ENCODE measurements at regions not wholly inside any gene's neighbourhood (a gene's known extent, or its start where the extent isn't known, plus 50 kb on each side); places are given as distances from the start of the nearest gene placed in this dataset.

GRCh38 chr17:13957636-13958035 is 111.7 kb upstream of the COX10 start:
- Histone ChIP-seq H3K27ac (no peak overlapping the region), H2AFZ (no peak overlapping the region), H3K27me3 (ENCODE audit: control insufficient read depth, insufficient read depth, low read length) (no peaks in the 10 kb centered on the region), H3K79me2 (no peaks in the 10 kb centered on the region), H3K9me3 (ENCODE audit: control insufficient read depth, low read length) (no peaks in the 10 kb centered on the region), H3K36me3 (ENCODE audit: control insufficient read depth, insufficient read depth, low read length) (no peaks in the 10 kb centered on the region), H3K4me3 (ENCODE audit: low read depth, low read length) (no peak overlapping the region), H3K4me2 (ENCODE audit: low read length) (no peak overlapping the region), H3K9ac (no peak overlapping the region), H3K4me1 (no peaks in the 10 kb centered on the region)
- TF ChIP-seq CTCF (IDR thresholded peaks at IDR 0.05) = no peak

- no peak overlapping the region for H3K9ac ChIP-seq
- H3K4me1 ChIP-seq = no peaks in the 10 kb centered on the region
- H3K9me3 ChIP-seq (ENCODE audit: control insufficient read depth, low read length) = no peaks in the 10 kb centered on the region
- H2AFZ ChIP-seq = no peak overlapping the region
- H3K4me2 ChIP-seq (ENCODE audit: low read length) = no peak overlapping the region
- no peaks in the 10 kb centered on the region for H3K36me3 ChIP-seq (ENCODE audit: control insufficient read depth, insufficient read depth, low read length)
- H3K27ac ChIP-seq = no peak overlapping the region
- no peak for TF ChIP-seq CTCF (IDR thresholded peaks at IDR 0.05)
- H3K27me3 ChIP-seq (ENCODE audit: control insufficient read depth, insufficient read depth, low read length) = no peaks in the 10 kb centered on the region
- H3K4me3 ChIP-seq (ENCODE audit: low read depth, low read length) = no peak overlapping the region
- no peaks in the 10 kb centered on the region for H3K79me2 ChIP-seq
Observed at GRCh38 chr17:13958773-13959172, 110.5 kb upstream of the COX10 start.

GRCh38 chr17:13961265-13961664 is 108.0 kb upstream of the COX10 start:
- no peaks in the 10 kb centered on the region for H3K79me2 ChIP-seq
- no peak overlapping the region for H3K4me3 ChIP-seq (ENCODE audit: low read depth, low read length)
- no peaks in the 10 kb centered on the region for H3K9me3 ChIP-seq (ENCODE audit: control insufficient read depth, low read length)
- no peak overlapping the region for H3K4me2 ChIP-seq (ENCODE audit: low read length)
- no peaks in the 10 kb centered on the region for H3K27me3 ChIP-seq (ENCODE audit: control insufficient read depth, insufficient read depth, low read length)
- H2AFZ ChIP-seq = no peak overlapping the region
- no peaks in the 10 kb centered on the region for H3K4me1 ChIP-seq
- no peaks in the 10 kb centered on the region for H3K36me3 ChIP-seq (ENCODE audit: control insufficient read depth, insufficient read depth, low read length)
- no peak overlapping the region for H3K9ac ChIP-seq
- no peak overlapping the region for H3K27ac ChIP-seq
- no peak for TF ChIP-seq CTCF (IDR thresholded peaks at IDR 0.05)

- no peaks in the 10 kb centered on the region for H3K27me3 ChIP-seq (ENCODE audit: control insufficient read depth, insufficient read depth, low read length)
- H3K36me3 ChIP-seq (ENCODE audit: control insufficient read depth, insufficient read depth, low read length) = no peaks in the 10 kb centered on the region
- no peak overlapping the region for H3K4me2 ChIP-seq (ENCODE audit: low read length)
- H3K9ac ChIP-seq = no peak overlapping the region
- H3K4me1 ChIP-seq = no peaks in the 10 kb centered on the region
- no peak for TF ChIP-seq CTCF (IDR thresholded peaks at IDR 0.05)
- no peaks in the 10 kb centered on the region for H3K9me3 ChIP-seq (ENCODE audit: control insufficient read depth, low read length)
- H2AFZ ChIP-seq = no peak overlapping the region
- H3K4me3 ChIP-seq (ENCODE audit: low read depth, low read length) = no peak overlapping the region
- no peak overlapping the region for H3K27ac ChIP-seq
- H3K79me2 ChIP-seq = no peaks in the 10 kb centered on the region
Observed at GRCh38 chr17:13962716-13963240, 106.5 kb upstream of the COX10 start.

GRCh38 chr17:13967416-13967815 is 101.9 kb upstream of the COX10 start:
- no peak overlapping the region for H2AFZ ChIP-seq
- H3K9ac ChIP-seq = no peak overlapping the region
- H3K27me3 ChIP-seq (ENCODE audit: control insufficient read depth, insufficient read depth, low read length) = no peaks in the 10 kb centered on the region
- H3K79me2 ChIP-seq = no peaks in the 10 kb centered on the region
- H3K4me3 ChIP-seq (ENCODE audit: low read depth, low read length) = no peak overlapping the region
- H3K4me1 ChIP-seq = peaks cover 4% of the 10 kb centered on the region
- TF ChIP-seq CTCF (IDR thresholded peaks at IDR 0.05) = no peak
- H3K36me3 ChIP-seq (ENCODE audit: control insufficient read depth, insufficient read depth, low read length) = no peaks in the 10 kb centered on the region
- H3K27ac ChIP-seq = no peak overlapping the region
- no peaks in the 10 kb centered on the region for H3K9me3 ChIP-seq (ENCODE audit: control insufficient read depth, low read length)
- no peak overlapping the region for H3K4me2 ChIP-seq (ENCODE audit: low read length)
